Astrocyte (in vitro differentiated cells and primary cell): ENCODE measurements at regions not wholly inside any gene's neighbourhood (a gene's known extent, or its start where the extent isn't known, plus 50 kb on each side); places are given as distances from the start of the nearest gene placed in this dataset.

Experiments used
- DNase-seq: peaks from one replicate; pipeline ENCODE4 v3.0.0-alpha.2; 2010; ENCODE audit warnings: low read depth
- FAIRE-seq: peaks from 2 replicates; lab custom pipeline; 2011; peaks lifted over from hg19 to GRCh38; lab: Jason Lieb, UNC
- H2AFZ ChIP-seq: 2 replicates; pipeline ENCODE4 v1.6.0; 2012; ENCODE audit warnings: low read depth, low read length, inconsistent platforms
- H3K27ac ChIP-seq: 2 replicates; pipeline ENCODE4 v1.5.1; 2011; ENCODE audit warnings: low read depth, low read length, inconsistent platforms
- H3K27me3 ChIP-seq: 2 replicates; pipeline ENCODE4 v1.6.0; 2011; ENCODE audit warnings: low read length, inconsistent platforms; ENCODE audit not compliant: insufficient read depth
- H3K36me3 ChIP-seq: 2 replicates; pipeline ENCODE4 v1.5.1; 2011; ENCODE audit warnings: low read length, inconsistent platforms; ENCODE audit not compliant: insufficient read depth
- H3K4me1 ChIP-seq: 2 replicates; pipeline ENCODE4 v1.5.1; 2011; ENCODE audit warnings: low read length, inconsistent platforms; ENCODE audit not compliant: insufficient read depth
- H3K4me2 ChIP-seq: 2 replicates; pipeline ENCODE4 v1.6.0; 2012; ENCODE audit warnings: low read length, inconsistent platforms
- H3K4me3 ChIP-seq: 2 replicates; pipeline ENCODE4 v1.5.1; 2011; ENCODE audit warnings: low read depth, mild to moderate bottlenecking, low read length, inconsistent platforms; ENCODE audit not compliant: insufficient read depth
- H3K79me2 ChIP-seq: 2 replicates; pipeline ENCODE4 v1.6.0; 2012; ENCODE audit warnings: mild to moderate bottlenecking, low read length, inconsistent platforms; ENCODE audit not compliant: insufficient read depth
- H3K9ac ChIP-seq: 2 replicates; pipeline ENCODE4 v1.6.0; 2012; ENCODE audit warnings: mild to moderate bottlenecking, low read length, inconsistent platforms
- H3K9me3 ChIP-seq: 2 replicates; pipeline ENCODE4 v1.5.1; 2012; ENCODE audit warnings: low read depth, mild to moderate bottlenecking, low read length, inconsistent platforms; ENCODE audit not compliant: insufficient read depth
- H4K20me1 ChIP-seq: 2 replicates; pipeline ENCODE4 v1.6.0; 2012; ENCODE audit warnings: low read length, inconsistent platforms; ENCODE audit not compliant: insufficient read depth
- H3K27ac Mint-ChIP-seq: one replicate; pipeline ENCODE4 v1.8.0; 2021; ENCODE audit warnings: mild to moderate bottlenecking, mixed read lengths; ENCODE audit not compliant: unreplicated experiment
- H3K27me3 Mint-ChIP-seq: one replicate; pipeline ENCODE4 v1.8.0; 2021; ENCODE audit warnings: low read depth, mixed read lengths; ENCODE audit not compliant: unreplicated experiment
- H3K36me3 Mint-ChIP-seq: one replicate; pipeline ENCODE4 v1.8.0; 2021; ENCODE audit warnings: low read depth, mixed read lengths; ENCODE audit not compliant: unreplicated experiment
- H3K4me1 Mint-ChIP-seq: one replicate; pipeline ENCODE4 v1.8.0; 2021; ENCODE audit warnings: low read depth, mixed read lengths; ENCODE audit not compliant: unreplicated experiment
- H3K4me3 Mint-ChIP-seq: one replicate; pipeline ENCODE4 v1.8.0; 2021; ENCODE audit warnings: mild to moderate bottlenecking, moderate library complexity, mixed read lengths; ENCODE audit not compliant: unreplicated experiment
- H3K9me3 Mint-ChIP-seq: one replicate; pipeline ENCODE4 v1.8.0; 2021; ENCODE audit warnings: mild to moderate bottlenecking, mixed read lengths; ENCODE audit not compliant: unreplicated experiment
- EZH2 ChIP-seq: IDR thresholded peaks from 2 replicates; pipeline ENCODE4 v1.6.1; 2012; ENCODE audit warnings: mild to moderate bottlenecking, low read length, inconsistent platforms; ENCODE audit not compliant: insufficient read depth
- TF ChIP-seq, protein P1 (sequence below): IDR thresholded peaks from 2 replicates; pipeline ENCODE4 v1.5.1; 2011; ENCODE audit warnings: low read depth, mild to moderate bottlenecking, inconsistent platforms, low read length, moderate library complexity; ENCODE audit not compliant: insufficient read depth

DNA sequence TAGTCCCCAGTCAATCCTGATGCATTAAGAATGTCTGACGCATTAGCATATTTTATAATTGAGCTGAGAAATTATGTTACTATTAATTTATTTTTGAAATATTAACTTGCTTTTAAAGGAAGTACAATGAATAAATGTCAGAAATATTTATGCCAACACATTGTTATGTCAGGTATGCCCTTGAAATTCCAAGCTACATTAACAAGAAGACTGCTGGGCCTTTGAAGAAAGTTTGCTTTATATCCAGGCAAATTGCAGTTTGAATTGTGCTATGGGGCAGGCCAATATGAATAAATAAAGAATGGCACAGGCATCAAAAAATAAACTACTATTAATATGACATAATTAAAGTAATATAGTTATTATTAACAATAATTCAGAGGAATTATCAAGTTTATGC is 1391.3 kb downstream of the PLA2G4A start:
- Histone ChIP-seq H3K9ac (no peak overlapping the region), H3K9me3 (no peaks in the 10 kb centered on the region), H3K36me3 (no peaks in the 10 kb centered on the region), H2AFZ (no peak overlapping the region), H3K4me2 (no peak overlapping the region), H4K20me1 (no peaks in the 10 kb centered on the region), H3K4me1 (no peaks in the 10 kb centered on the region), H3K27me3 (no peaks in the 10 kb centered on the region), H3K4me3 (no peak overlapping the region), H3K79me2 (no peaks in the 10 kb centered on the region), H3K27ac (no peak overlapping the region)
- H3K36me3 Mint-ChIP-seq = no peaks in the 10 kb centered on the region
- TF ChIP-seq, protein P1, sequence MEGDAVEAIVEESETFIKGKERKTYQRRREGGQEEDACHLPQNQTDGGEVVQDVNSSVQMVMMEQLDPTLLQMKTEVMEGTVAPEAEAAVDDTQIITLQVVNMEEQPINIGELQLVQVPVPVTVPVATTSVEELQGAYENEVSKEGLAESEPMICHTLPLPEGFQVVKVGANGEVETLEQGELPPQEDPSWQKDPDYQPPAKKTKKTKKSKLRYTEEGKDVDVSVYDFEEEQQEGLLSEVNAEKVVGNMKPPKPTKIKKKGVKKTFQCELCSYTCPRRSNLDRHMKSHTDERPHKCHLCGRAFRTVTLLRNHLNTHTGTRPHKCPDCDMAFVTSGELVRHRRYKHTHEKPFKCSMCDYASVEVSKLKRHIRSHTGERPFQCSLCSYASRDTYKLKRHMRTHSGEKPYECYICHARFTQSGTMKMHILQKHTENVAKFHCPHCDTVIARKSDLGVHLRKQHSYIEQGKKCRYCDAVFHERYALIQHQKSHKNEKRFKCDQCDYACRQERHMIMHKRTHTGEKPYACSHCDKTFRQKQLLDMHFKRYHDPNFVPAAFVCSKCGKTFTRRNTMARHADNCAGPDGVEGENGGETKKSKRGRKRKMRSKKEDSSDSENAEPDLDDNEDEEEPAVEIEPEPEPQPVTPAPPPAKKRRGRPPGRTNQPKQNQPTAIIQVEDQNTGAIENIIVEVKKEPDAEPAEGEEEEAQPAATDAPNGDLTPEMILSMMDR = no peak
- TF ChIP-seq EZH2 = no peak
- H3K9me3 Mint-ChIP-seq = peaks cover 3% of the 10 kb centered on the region
- no peak for FAIRE-seq
- H3K27me3 Mint-ChIP-seq = no peaks in the 10 kb centered on the region
- DNase-seq = no peak
- H3K4me3 Mint-ChIP-seq = no peak overlapping the region
- H3K4me1 Mint-ChIP-seq = no peaks in the 10 kb centered on the region
- no peak overlapping the region for H3K27ac Mint-ChIP-seq

DNA sequence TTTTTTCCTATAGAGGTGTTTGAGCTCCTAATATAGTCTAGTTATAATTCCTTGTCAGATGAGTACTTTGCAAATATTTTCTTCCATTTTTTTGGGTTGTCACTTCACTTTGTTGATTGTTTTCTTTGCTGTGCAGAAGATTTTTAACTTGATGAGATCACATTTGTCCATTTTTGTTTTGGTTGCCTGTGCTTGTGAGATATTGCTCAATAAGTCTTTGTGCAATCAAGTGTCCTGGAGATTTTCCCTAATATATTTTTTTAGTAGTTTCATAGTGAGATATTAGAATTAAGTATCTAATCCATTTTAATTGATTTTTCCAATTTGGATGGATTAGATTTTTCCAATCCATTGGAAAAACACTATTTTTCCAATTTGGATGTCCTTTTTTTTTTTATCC is 1395.5 kb downstream of the PLA2G4A start:
- no peaks in the 10 kb centered on the region for H3K9me3 ChIP-seq
- no peak overlapping the region for H3K4me3 ChIP-seq
- Mint-ChIP-seq H3K4me1 (no peaks in the 10 kb centered on the region), H3K4me3 (no peak overlapping the region), H3K9me3 (peaks cover 3% of the 10 kb centered on the region), H3K27me3 (no peaks in the 10 kb centered on the region), H3K36me3 (no peaks in the 10 kb centered on the region), H3K27ac (no peak overlapping the region)
- DNase-seq = no peak
- no peaks in the 10 kb centered on the region for H3K4me1 ChIP-seq
- H3K27ac ChIP-seq = no peak overlapping the region
- no peak overlapping the region for H2AFZ ChIP-seq
- H3K9ac ChIP-seq = no peak overlapping the region
- H4K20me1 ChIP-seq = no peaks in the 10 kb centered on the region
- TF ChIP-seq, protein P1 = no peak
- TF ChIP-seq EZH2 = no peak
- no peak overlapping the region for H3K4me2 ChIP-seq
- no peaks in the 10 kb centered on the region for H3K27me3 ChIP-seq
- H3K36me3 ChIP-seq = no peaks in the 10 kb centered on the region
- no peaks in the 10 kb centered on the region for H3K79me2 ChIP-seq
- FAIRE-seq = no peak

DNA sequence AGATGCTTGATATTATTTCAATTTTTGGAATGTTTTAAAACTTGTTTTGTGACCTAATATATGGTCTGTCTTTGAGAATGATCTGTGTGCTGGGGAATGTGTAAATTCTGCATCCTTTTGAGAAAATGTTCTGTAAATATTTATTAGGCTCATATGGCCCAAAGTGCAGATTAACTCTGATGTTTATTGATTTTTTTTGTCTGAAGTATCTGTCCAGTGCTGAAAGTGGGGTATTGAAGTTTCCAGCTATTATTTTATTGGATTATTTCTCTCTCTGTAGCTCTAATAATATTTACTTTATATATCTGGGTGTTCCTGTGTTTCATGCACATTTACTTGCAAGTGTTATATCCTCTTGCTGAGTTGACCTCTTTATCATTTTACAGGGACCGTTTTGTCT is 1397.2 kb downstream of the PLA2G4A start:
- no peaks in the 10 kb centered on the region for H3K79me2 ChIP-seq
- H3K27ac ChIP-seq = no peak overlapping the region
- Mint-ChIP-seq H3K9me3 (peaks cover 3% of the 10 kb centered on the region), H3K4me1 (no peaks in the 10 kb centered on the region), H3K36me3 (no peaks in the 10 kb centered on the region), H3K27ac (no peak overlapping the region), H3K4me3 (no peak overlapping the region), H3K27me3 (no peaks in the 10 kb centered on the region)
- H3K27me3 ChIP-seq = no peaks in the 10 kb centered on the region
- no peak overlapping the region for H2AFZ ChIP-seq
- FAIRE-seq (no peak), DNase-seq (no peak)
- H3K4me1 ChIP-seq = no peaks in the 10 kb centered on the region
- no peak overlapping the region for H3K9ac ChIP-seq
- H4K20me1 ChIP-seq = no peaks in the 10 kb centered on the region
- H3K4me2 ChIP-seq = no peak overlapping the region
- no peak overlapping the region for H3K4me3 ChIP-seq
- H3K9me3 ChIP-seq = no peaks in the 10 kb centered on the region
- TF ChIP-seq, protein P1 = no peak
- no peak for TF ChIP-seq EZH2
- no peaks in the 10 kb centered on the region for H3K36me3 ChIP-seq
